H54 (cell line): ENCODE measurements at regions not wholly inside any gene's neighbourhood (a gene's known extent, or its start where the extent isn't known, plus 50 kb on each side); places are given as distances from the start of the nearest gene placed in this dataset.
"Not testable (repeated sequence)": the region's sequence is repeated elsewhere in the genome, so short reads cannot be mapped to it uniquely, and the experiment has no call there.

Experiments
- DNase-seq: peaks from one replicate; pipeline ENCODE4 v3.0.0; 2011; ENCODE audit warnings: low spot score, mixed read lengths; ENCODE audit not compliant: insufficient read length
- FAIRE-seq: peaks from 3 replicates; lab custom pipeline; 2011; peaks lifted over from hg19 to GRCh38; lab: Jason Lieb, UNC
- POLR2A ChIP-seq: IDR thresholded peaks from 2 replicates; pipeline ENCODE4 v1.6.1; 2011; ENCODE audit warnings: low read depth, mild to moderate bottlenecking, low read length

DNA sequence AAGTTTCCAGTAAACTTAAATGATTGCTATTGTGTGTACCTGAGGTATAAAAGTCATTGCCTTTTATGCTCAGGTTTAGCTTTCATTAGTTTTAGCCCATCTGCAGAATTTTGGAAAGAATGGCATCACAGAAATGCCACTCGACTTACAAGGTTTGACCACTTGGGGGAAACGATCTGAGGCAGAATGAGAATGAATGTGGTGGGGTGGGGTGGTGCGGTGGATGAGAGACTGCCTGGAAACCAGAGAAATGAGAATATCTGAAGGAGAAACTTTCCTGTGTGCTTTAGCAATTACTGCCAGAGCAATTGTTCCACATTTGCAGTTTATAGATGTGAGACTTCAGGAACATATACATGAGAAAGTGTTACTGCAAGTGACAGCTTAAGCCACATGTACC, 225.4 kb upstream of the PDE3A start:
- FAIRE-seq (no peak), DNase-seq (no peak)
- TF ChIP-seq POLR2A = no peak

DNA sequence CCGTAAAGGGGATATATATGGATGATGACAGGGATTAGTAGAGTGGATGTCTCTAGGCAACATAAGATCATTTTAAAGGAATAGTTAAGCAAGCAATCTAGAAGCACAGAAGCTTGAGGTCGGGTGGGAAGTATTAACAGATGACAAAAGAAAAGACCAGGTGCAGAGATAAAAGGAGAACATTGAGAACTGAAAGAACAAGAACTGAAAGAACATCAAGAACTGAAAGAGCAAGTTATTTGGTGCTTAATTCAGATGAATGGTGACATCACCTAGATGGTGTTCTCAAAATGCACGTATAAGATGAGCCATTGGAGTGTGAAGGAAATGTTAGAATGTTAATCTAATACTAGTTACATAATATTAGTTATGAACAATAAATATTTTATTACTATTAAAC, 224.0 kb upstream of the PDE3A start:
- no peak for FAIRE-seq
- no peak for DNase-seq
- no peak for TF ChIP-seq POLR2A

DNA sequence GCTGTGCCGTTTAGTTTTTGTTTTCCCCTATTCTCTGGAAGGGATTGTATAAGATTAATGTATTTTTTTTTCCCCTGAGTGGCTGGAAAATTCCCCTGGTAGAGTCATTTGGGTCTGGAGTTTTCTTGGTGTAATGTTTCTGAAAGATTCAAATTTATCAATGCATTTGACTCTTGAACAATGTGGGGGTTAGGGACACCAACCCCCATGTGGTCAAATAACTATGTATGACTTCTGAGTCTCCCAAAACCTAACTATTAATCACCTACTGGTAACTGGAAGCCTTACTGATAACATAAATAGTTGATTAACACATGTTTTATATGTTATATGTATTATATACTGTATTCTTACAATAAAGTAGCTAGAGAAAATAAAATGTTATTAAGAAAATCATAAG, 220.1 kb upstream of the PDE3A start:
- DNase-seq (no peak), FAIRE-seq (no peak)
- TF ChIP-seq POLR2A = no peak

DNA sequence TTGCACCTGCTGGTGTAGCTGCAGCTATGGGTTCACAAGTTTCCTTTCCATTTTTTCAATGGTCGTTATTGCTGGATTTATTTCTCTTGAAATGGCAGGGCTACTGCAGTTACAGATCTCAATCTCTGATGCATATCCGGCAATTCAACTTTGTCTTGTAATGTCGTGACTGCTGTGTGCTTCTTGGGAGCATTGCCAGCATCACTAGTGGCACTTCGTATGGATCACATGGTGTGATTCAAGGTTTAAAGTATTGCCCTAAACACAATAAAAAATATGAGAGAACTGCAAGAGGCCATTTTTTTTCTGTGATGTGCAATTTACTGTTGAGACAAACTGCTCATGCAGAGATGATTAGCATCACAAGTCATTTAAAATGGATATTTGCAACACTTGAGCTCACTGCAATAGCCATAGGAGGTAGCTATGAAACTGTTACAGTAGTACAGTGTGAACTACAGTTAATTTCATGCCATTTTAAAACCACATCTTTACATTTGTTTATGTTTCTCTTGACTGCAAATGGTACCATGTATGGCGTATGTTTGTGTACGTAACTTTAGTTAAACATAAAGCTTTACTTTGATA, 217.4 kb upstream of the PDE3A start:
- FAIRE-seq (no peak), DNase-seq (no peak)
- no peak for TF ChIP-seq POLR2A

DNA sequence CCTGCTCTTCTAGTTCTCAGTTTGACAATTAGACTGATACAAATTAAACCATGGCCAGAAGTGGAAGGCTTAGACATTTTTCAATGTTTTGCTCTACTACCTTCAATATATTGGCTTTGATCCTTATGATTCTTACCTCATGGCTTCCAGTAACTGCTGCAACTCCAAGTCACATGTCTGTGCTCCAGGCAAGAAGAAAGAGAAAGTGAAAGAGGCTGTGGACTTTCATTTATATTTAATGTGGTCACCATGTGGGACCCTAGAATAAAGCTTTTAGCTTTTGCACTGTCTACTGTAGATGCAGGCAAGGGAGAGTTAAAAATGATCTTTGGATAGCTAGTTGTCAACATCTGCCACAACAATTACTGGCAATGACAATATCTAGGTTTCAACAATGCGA, 214.3 kb upstream of the PDE3A start:
- FAIRE-seq = no peak
- no peak for DNase-seq
- no peak for TF ChIP-seq POLR2A

DNA sequence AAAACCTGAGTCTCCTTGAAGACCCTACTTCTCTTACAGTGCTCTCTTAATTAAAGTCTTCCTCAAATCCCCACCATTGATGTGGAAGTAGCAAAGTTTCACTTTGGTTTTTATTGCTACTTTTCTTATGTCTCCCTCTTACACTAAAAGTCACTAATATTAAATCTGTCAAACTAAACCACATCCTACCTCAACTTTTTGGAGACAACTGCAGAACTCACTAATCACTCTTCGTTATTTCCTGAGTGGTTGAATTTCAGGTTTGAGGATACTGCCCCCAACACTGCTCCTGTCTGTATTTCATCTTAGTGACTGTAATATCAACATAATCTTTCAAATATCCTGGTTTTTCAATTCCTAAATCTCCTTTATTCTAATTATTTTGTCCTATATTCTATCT, 213.0 kb upstream of the PDE3A start:
- DNase-seq (no peak), FAIRE-seq (no peak)
- TF ChIP-seq POLR2A = no peak

DNA sequence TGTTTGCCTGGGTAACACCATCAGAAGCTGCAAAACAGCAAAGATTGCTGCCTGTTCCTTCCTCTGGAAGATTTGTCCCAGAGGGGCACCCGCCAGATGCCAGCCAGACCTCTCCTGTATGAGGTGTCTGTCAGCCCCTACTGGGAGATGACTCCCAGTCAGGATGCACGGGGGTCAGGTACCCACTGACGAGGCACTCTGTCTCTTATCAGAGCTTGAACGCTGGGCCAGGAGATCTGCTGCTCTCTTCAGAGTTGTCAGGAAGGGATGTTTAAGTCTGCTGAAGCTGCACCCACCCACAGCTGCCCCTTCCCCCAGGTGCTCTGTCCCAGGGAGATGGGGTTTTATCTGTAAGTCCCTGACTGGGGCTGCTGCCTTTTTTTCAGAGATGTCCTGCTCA, 207.4 kb upstream of the PDE3A start:
- not testable (repeated sequence) for FAIRE-seq

DNA sequence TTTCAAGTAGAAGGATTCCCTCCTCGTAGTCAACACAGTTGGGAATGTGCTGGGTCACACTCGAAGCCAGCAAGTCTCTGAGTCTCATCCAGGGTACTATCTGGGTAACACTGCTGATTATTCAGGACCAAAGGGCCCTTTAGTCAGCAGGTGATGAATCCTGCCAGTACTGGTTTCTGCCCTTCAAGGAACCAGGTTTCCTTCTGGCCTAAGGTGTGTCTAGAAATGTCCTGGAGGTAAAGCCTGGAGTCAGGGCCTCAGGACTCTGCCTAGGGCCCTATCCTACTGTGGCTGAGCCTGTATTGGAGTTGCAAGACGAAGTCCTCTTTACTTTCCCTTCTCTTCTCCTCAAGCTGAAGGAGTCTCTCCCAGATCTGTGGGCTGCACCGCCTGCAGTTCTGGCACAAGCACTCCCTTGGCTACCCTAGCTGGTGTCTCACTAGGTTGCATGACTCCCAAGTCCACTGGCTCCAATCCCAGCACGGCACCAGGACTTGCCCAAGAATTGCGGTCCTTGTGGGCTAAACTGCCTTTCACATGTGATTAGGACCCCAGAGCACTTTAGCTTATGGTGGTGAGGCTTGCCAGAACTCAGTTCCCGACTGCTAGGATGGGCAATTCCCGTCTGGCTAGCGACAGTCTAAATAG, 193.7 kb upstream of the PDE3A start:
- no peak for TF ChIP-seq POLR2A
- no peak for FAIRE-seq
- DNase-seq = no peak

More for the DNA sequence above, 207.4 kb upstream of the PDE3A start:
- not testable (repeated sequence) for DNase-seq

DNA sequence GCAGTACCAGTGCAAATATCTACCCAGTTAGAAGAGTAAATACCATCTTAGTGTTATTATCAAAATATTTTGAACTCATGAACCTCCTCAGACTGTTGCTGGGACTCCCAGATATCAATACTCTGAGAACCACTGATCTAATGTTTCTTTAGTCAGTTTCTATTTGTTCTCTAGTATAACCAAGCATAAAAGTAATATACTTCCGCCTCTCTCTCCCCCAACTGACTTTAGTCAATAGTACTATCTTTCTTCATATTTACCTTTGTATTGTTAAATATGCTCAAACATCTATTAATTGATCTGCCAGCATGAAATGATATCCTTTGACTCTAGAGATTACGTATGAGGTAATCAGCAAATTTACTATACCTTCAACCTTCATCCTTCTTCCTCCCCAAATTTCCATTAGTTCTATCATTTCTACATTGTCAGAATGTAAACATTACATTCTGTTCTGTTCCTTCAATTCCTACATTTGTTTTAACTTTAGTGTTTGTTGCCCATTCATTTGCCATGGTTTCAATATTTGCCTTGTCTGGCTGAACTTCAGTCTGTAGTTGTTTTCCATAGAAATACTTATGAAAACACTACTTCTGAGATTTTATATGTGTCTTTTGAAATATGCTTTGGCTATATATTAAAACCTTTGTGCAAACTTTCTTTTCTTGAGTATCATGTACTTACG, 192.5 kb upstream of the PDE3A start:
- no peak for FAIRE-seq
- TF ChIP-seq POLR2A = no peak
- no peak for DNase-seq

DNA sequence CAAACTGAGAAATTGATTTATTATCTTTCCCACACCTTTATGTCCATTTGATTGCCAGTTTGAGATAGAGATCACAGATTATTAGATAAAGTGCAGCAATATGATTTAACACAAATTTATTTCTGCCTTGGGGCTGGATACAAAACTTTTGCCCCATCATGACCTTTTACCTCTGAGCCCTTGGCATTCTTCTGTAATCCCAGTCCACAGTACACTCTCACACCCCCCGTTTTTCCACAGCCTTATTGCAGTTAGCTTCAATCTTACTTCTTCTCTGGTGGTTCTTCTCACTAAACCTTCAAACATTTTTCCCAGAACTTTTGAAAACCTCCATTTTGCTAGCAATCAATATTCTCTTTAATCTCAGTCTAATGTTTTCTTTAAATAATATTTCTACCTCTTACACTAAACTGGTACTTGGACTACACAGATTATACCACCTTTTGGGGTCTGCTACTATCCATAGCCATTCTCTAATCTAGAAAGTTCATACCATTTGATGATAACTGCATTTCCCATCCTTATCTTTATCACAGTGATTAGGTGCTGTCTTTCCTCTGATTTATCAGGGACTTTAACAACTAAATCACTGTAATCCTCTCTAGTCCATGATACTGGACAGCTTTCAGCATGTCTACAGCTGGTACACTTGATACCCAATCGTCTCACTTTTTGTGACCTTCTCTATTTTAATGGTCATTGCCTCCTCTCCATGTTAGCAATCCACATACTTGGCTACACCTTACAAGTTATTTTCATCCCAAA, 186.7 kb upstream of the PDE3A start:
- DNase-seq (no peak), FAIRE-seq (no peak)
- TF ChIP-seq POLR2A = no peak

DNA sequence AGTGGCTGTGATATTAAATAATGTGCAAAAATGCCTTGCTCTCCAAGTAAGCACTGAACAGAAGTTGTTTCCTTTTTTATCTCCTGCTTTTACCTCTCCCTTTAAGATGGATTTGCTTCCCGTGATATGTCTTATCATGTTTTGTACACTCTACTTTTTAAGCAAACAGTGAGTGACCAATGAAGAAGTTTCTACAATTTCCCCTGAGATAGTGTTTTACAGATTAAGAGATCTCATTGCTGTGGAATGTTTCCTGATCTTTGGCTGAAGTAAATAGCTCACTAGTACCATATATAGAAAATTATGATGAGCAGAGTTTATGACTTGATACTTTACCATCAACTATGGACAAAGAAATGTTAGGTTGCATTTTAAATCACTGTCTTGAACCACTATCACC, 184.8 kb upstream of the PDE3A start:
- TF ChIP-seq POLR2A = no peak
- no peak for DNase-seq
- no peak for FAIRE-seq

DNA sequence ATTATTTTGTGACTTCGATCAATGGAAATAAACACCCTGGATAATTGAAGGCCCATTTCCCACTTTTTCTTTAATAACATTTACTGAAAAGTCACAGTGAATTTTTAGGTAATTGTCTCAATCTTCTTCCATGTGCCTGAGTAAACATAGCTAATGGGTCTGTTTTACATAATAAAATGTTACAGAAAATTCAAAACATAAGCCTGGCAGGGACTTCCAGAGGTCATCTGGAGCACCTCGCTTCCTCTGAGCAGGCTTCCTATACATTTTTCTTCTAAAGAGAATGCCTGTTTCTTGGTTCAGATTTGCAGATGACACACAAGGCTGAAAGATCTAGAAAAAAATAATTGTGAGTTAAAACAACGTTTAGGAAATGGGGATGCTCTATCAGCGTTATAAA, 183.8 kb upstream of the PDE3A start:
- TF ChIP-seq POLR2A = no peak

DNA sequence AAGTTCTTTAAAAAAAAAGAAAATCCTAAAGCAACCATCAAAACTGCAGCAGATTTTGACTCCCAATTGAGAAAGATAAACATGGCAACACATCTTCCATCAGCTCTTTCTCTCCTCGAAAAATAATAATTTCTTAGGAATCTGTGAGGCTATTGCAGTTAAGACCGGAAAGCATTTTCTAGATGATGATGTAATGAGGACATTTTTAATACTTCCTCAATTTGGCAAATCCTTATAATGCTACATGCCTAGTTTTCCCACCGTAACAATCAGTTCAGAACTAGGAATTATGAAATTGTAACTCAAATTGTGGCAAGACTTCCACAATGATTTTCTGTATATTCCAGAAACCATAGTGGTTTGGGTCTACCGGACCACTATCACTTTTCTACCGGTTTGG, 180.9 kb upstream of the PDE3A start:
- no peak for TF ChIP-seq POLR2A
- DNase-seq = no peak
- FAIRE-seq = no peak

More for the DNA sequence above, 183.8 kb upstream of the PDE3A start:
- DNase-seq = no peak
- FAIRE-seq = no peak

DNA sequence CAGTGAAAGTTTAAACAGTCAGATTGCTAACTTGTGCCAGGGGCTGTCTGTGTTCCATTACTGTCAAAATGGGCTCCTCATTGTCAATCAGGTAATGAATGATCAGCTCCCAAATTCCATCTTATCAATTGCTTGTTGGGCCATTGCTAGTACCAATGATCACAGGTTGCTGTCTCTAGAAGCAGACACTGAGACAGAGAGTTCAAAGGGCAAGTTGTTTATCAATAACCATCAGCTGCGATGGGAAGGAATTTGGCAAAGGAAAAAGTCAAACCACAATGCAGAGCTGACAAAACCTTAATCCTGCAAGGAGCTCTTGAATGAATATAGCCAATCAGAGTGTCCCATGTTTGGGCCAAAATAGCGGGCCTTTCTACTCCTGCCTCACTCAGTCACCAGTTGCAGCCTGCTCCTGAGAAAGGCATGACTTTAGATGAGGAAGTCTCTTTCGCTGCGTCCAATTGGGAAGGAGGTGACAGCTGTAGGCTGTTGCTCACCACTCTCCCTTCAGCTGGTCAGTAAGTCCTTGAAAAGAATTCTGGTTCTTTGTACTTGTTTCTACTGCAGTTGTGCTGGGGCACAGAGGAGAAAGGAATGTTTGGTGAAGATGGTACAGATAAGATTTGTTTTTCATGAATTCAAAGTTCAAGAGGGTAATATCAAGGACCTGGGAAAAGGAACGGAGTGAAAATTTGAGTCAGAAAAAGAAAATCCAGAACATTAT, 179.2 kb upstream of the PDE3A start:
- no peak for TF ChIP-seq POLR2A
- FAIRE-seq (no peak), DNase-seq (no peak)
